Right renal cortex interstitium (tissue), 3 donors: ENCODE measurements at regions not wholly inside any gene's neighbourhood (a gene's known extent, or its start where the extent isn't known, plus 50 kb on each side); places are given as distances from the start of the nearest gene placed in this dataset.

Experiments
- DNase-seq, 3 donors: peaks; one replicate each; pipeline ENCODE4 v3.0.0-alpha.2; 2013; ENCODE audit warnings: low read depth in 3 of 3, low spot score in 2 of 3

DNA sequence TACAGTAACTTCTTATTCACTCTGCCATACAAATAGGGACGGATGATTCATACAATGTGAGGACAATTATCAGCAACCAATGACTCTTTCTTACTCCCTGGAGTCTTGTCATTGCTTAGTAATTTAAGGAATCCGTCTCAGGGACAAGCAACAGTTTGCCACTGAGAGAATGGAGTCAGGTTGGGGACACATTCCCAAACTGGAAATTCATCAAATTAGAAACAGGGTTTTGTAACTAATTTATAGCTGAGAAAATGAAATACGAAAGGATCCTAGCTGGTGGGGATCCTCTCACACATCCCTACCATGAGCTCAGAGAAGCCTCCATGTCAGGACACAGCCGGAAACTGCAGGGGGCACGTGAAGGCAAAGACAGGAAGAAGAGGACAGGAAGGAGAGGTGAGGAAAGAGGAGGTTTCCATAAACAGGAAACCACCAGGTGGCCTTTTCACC, 50.4 kb upstream of the KDR start:
- DNase-seq: no peak

GRCh38 chr4:55176497-55176896, 51.1 kb upstream of the KDR start:
- no peak for DNase-seq

- DNase-seq: no peak
Observed at GRCh38 chr4:55177461-55177860, 52.1 kb upstream of the KDR start.

- DNase-seq: no peak
Observed at GRCh38 chr4:55178226-55179005, 53.0 kb upstream of the KDR start.

- DNase-seq: no peak
Observed at GRCh38 chr4:55181010-55182005, 55.9 kb upstream of the KDR start.

DNA sequence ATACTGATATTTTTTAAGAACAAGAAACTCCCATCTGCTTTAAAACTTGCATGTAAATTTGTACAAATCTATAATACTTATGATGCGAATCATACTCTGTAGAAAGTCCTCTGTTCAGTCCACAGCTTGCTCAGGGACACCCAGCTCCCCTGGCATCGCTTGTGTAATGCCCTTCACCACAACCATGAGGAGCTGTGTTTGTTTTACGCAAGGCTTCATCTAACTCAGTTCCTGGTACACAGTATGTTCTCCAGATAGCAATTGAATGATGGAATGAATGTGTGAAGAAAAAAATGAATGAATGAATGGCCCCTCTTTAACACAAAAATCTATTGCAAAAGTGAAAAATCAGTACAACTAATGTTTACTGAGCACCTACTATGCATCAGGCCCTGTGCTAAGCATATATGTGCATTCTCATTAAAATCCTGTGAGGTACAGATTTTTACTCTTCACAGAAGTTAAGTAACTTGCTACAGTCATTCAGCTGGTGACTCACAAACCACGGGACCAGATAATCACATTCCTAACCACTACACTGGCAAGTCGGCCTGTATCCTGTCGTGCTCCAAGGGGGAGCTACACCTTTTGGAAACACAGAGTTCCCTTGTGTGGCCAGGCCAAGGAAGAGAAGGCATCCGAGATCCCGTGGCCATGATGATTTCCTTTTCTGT, 58.7 kb upstream of the KDR start:
- DNase-seq: no peak

DNA sequence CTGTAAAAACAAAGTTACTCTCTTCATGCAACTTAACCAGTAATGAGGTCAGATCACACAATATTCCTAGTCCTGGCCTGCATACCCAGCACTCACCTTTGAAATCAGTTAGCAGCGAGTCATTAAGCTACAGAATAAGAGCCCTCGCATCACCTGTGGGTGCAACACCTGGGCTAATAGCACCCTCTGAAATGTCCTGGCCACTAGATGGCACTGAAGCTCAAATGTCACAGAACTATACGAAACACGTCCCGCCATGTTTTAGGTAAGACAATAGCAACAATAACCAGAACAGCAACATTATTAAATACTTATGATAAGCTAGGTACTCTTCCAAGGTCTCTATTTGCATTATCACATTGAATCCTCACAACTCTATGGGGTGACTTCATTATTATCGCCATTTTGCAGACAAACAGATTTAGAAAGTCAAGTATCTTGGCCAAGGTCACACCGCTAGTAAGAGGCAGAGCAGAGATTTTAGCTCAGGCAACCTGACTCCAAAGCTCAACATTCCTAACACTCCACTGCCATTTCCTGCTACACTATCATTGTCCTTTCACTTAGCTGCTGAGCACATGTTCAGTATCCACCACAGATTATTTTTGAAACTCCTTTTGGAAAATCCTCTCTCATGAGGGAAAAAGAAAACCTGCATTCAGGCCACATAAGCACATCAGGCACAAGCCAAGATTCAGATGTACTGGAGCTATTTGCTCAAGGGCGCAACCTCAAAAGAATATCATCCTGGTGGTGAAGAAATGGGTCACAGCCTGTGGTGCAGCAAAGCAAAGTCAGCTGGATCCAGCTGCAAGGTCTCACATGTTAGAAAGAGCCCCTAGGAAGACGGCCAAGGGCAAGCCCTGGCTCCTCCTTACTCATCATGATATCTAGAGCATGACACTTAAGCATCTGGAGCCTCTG, 59.5 kb upstream of the KDR start:
- no peak for DNase-seq

- DNase-seq: no peak
Observed at GRCh38 chr4:55186123-55186522, 60.7 kb upstream of the KDR start.

- DNase-seq: no peak
Observed at GRCh38 chr4:55186700-55187099, 61.3 kb upstream of the KDR start.

GRCh38 chr4:55214172-55214571, 88.8 kb upstream of the KDR start:
- peak in 1 of 3 donors; percentile 4 for DNase-seq

DNA sequence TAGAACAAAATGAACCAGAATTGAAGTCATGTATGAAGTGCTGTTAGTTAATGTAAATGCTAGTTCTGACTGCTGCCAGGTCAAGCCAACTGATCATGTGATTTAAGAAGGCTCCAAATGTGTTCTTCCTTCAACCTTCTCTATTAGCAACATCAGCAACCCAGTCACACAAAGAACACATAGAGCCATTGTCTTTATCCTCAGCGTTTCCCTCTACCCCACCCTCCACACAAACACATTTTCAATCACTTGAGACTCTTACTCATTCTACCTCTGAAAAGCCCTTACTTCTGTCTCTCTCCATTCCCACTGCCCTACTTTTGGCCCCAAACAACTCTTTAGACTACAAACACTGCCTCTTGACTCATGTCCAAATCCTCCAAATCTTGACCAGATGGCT, 89.7 kb upstream of the KDR start:
- DNase-seq: no peak

DNA sequence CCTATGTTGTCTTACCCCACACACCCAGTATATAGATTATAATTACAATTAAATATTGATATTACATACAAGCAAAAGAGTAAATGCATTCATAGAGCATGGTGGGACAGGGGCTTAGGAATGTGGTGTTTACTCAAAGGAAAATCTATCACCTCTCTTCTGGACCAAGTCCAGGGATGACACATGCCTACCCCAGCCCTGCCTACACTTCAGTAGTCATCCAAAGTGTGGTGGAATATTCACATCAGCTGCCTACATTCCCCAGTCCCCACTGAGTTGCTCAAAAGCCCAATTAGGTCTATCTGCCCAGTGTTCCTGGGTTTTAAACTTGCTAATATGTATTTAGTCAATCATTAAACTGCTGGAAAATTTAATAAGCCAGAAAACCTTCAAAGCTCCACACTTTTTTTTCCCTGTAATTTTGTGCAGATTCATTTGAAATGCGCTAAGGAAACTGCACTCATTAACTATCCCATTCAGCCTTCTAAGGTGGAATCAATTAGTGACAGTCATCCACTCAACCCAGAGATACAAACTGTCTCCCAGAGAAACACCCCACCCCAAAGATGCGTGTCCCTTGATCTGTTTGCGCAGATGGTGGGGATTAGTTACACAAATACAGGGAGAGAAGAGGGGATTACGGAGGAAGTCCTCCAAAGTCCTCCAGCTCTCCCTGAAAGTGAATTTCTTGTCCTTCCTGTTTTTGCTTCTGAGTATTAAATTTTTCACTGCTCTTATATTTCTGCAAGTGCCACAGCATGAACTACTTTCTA, 91.7 kb upstream of the KDR start:
- no peak for DNase-seq

GRCh38 chr4:55218041-55218440, 92.6 kb upstream of the KDR start:
- no peak for DNase-seq

DNA sequence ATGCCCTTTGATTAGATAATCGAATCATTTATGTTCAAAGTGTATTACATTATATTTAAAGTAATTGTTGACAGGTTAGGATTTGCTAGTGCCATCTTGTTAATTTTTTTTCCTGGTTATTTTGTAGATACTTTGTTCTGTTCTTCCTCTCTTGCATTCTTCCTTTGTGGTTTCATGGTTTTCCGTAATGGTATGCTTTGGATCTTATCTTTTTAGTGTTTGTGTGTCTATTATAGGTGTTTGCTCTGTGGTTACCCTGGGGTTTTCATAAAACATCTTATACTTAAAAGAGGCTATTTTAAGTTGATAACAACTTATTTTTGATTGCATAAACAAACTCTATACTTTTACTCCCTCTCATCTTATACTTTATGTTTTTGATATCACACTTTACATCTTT, 108.2 kb upstream of the SRD5A3 start:
- no peak for DNase-seq

DNA sequence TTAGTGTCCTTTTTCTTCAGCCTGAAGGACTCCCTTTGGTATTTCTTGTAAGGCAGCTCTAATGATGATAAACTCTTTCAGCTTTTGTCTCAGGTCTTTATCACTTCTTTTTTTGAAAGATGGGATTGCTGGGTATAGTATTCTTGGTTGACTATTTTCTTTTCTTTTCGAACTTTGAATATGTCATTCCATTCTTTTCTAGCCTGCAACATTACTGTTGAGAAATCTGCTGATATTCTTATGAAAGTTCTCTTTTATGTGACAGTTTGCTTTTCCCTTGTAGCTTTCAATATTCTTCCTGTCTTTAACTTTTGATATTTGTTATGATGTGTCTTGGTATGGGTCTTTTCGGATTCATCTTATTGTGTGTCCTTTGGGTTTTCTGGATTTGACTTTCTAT, 107.6 kb upstream of the SRD5A3 start:
- no peak for DNase-seq

GRCh38 chr4:55241461-55241860, 104.6 kb upstream of the SRD5A3 start:
- DNase-seq: no peak

DNA sequence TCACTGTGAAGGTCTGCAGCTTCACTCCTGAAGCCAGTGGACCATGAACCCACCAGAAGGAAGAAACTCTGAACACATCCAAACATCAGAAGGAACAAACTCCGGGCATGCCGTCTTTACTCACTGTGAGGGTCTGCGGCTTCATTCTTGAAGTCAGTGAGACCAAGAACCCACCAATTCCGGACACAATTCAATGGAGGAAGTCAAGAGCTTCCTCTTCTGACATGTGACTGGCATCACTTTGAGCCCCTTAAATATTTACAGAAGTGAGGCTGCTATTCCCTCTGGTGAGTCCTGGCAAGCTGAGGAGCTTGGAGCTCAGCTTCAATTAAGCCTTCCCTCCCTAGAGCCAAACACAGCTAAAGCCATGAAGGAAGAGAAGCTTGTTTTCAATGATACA, 103.5 kb upstream of the SRD5A3 start:
- DNase-seq: no peak

DNA sequence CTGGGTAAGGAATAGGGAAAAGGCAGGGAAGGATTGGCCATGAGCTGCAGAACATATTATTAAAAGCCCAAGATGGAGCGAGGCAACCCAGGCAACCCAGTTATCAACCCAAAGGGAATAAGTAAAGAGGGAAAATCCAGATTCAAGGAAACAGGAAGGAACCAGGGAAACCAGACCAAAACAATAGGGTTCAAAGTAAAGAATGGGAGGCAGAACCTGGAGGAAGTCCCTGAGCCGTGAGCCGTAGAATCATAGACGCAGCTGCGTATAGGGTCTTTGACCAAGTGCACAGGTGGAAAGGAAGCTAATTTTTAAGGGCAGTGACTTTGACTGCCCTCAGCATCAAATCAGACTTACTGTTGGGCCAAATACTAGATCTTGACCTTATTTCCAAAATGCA, 98.5 kb upstream of the SRD5A3 start:
- no peak for DNase-seq

GRCh38 chr4:55248756-55249155, 97.3 kb upstream of the SRD5A3 start:
- DNase-seq: no peak
